Inflammatory macrophage treated with lipopolysaccharide for 1 hour (primary cell): ENCODE measurements at regions not wholly inside any gene's neighbourhood (a gene's known extent, or its start where the extent isn't known, plus 50 kb on each side); places are given as distances from the start of the nearest gene placed in this dataset.
A peak's percentile ranks its signal among the peaks of the same experiment; 100 is the strongest.

ENCODE experiments used
- DNase-seq, 2 donors: peaks; one replicate each; pipeline ENCODE4 v3.0.0-alpha.2; 2020 to 2022

- DNase-seq = no peak
Measured at GRCh38 chr2:225340923-225341322, 58.6 kb upstream of the NYAP2 start.

GRCh38 chr2:225337183-225337582 lies 62.3 kb upstream of the NYAP2 start:
- no peak for DNase-seq

GRCh38 chr2:225334514-225334913 lies 65.0 kb upstream of the NYAP2 start:
- no peak for DNase-seq

GRCh38 chr2:225328192-225328591 lies 71.3 kb upstream of the NYAP2 start:
- DNase-seq = no peak

GRCh38 chr2:225326969-225327368 lies 72.5 kb upstream of the NYAP2 start:
- DNase-seq = no peak

- DNase-seq = no peak
Measured at GRCh38 chr2:225319872-225320271, 79.6 kb upstream of the NYAP2 start.

- no peak for DNase-seq
Measured at GRCh38 chr2:225318440-225318839, 81.1 kb upstream of the NYAP2 start.

- no peak for DNase-seq
Measured at GRCh38 chr2:225317186-225317585, 82.3 kb upstream of the NYAP2 start.

- DNase-seq = no peak
Measured at GRCh38 chr2:225310745-225311144, 88.8 kb upstream of the NYAP2 start.

- no peak for DNase-seq
Measured at GRCh38 chr2:225309516-225309915, 90.0 kb upstream of the NYAP2 start.

- no peak for DNase-seq
Measured at GRCh38 chr2:225296951-225297350, 102.6 kb upstream of the NYAP2 start.

GRCh38 chr2:225295102-225295501 lies 104.4 kb upstream of the NYAP2 start:
- no peak for DNase-seq

GRCh38 chr2:225293638-225294037 lies 105.9 kb upstream of the NYAP2 start:
- no peak for DNase-seq

GRCh38 chr2:225290757-225291400 lies 108.6 kb upstream of the NYAP2 start:
- DNase-seq = no peak

- DNase-seq = no peak
Measured at GRCh38 chr2:225289659-225290058, 109.9 kb upstream of the NYAP2 start.

GRCh38 chr2:225288986-225289385 lies 110.5 kb upstream of the NYAP2 start:
- DNase-seq = no peak

GRCh38 chr2:225282858-225283710 lies 116.4 kb upstream of the NYAP2 start:
- DNase-seq = peak in 1 of 2 donors; percentile 16

- no peak for DNase-seq
Measured at GRCh38 chr2:225276207-225276606, 123.3 kb upstream of the NYAP2 start.

GRCh38 chr2:225275443-225275842 lies 124.1 kb upstream of the NYAP2 start:
- DNase-seq = no peak

GRCh38 chr2:225274751-225275150 lies 124.8 kb upstream of the NYAP2 start:
- DNase-seq = no peak

- DNase-seq = no peak
Measured at GRCh38 chr2:225272173-225272572, 127.3 kb upstream of the NYAP2 start.

- DNase-seq = peak; percentile 84 to 91
Measured at GRCh38 chr2:225270861-225271260, 128.6 kb upstream of the NYAP2 start.

GRCh38 chr2:225270053-225270452 lies 129.5 kb upstream of the NYAP2 start:
- no peak for DNase-seq

- DNase-seq = no peak
Measured at GRCh38 chr2:225254363-225254762, 145.1 kb upstream of the NYAP2 start.
